ENCODE measurements at regions not wholly inside any gene's neighbourhood (a gene's known extent, or its start where the extent isn't known, plus 50 kb on each side); places are given as distances from the start of the nearest gene placed in this dataset.

DNA sequence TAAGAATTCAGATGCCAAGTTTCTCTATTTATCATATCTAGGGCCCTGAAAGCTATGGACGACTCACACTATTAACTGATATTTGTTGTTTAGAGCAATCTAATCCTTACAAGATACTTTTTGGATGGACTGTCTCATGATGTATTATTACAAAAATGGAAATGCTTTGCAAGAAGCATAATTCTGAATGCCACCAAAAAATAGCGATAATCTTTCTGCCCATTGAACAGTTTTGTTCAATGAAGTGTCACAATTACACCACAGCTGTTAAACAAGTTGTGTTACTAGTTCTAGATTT lies 460.4 kb upstream of the JARID2 start:
- no peaks in the 10 kb centered on the region for H3K27me3 ChIP-seq (ENCODE audit: insufficient read depth, low read length)
- no peaks in the 10 kb centered on the region for H3K36me3 ChIP-seq (ENCODE audit: control insufficient read depth in 1 of 2, insufficient read depth in 2 of 2, low read length in 2 of 2)
- H3K4me3 ChIP-seq (replicated peaks in 1 of 2; ENCODE audit: low read depth in 1 of 2, low read length in 2 of 2), result no peak overlapping the region
- no peaks in the 10 kb centered on the region; the same call in 1 of the 2 replicates for H3K9me2 ChIP-seq (ENCODE audit: insufficient read depth)
- ChIA-PET CTCF (no interaction called here), POLR2A (no interaction called here), RAD21 (ENCODE audit: low non-redundant PET in 1 of 2, low total read pairs in 2 of 2, uncharacterized antibody in 2 of 2, unreplicated experiment in 2 of 2) (no interaction called here)
- no peak for TF ChIP-seq EGR1 (IDR thresholded peaks at IDR 0.05; ENCODE audit: low read depth)
- TF ChIP-seq ATF3 (IDR thresholded peaks at IDR 0.05), result no peak
- TF ChIP-seq SIN3A (IDR thresholded peaks at IDR 0.05; ENCODE audit: low read depth), result no peak
- TF ChIP-seq, protein P1, sequence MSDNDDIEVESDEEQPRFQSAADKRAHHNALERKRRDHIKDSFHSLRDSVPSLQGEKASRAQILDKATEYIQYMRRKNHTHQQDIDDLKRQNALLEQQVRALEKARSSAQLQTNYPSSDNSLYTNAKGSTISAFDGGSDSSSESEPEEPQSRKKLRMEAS (IDR thresholded peaks at IDR 0.05), result no peak
- no peak for TF ChIP-seq POLR2AphosphoS5 (IDR thresholded peaks at IDR 0.05; ENCODE audit: low read depth, low read length)
- H3K9ac ChIP-seq (ENCODE audit: low read length), result no peak overlapping the region
- H3K4me1 ChIP-seq (ENCODE audit: control insufficient read depth in 1 of 2, insufficient read depth in 2 of 2, low read length in 2 of 2), result no peaks in the 10 kb centered on the region
- H4K20me1 ChIP-seq (ENCODE audit: insufficient read depth), result no peaks in the 10 kb centered on the region
- DNase-seq (ENCODE audit: low read depth, low spot score) (no peak), ATAC-seq (no peak)
- no peak overlapping the region for H3K27ac ChIP-seq (ENCODE audit: low read depth, low read length)
- no peak overlapping the region for H2AFZ ChIP-seq (ENCODE audit: low read depth, low read length, poor library complexity, severe bottlenecking)
- no peak overlapping the region for H3K4me2 ChIP-seq (ENCODE audit: low read length)
- intact Hi-C loops (cut with micrococcal nuclease), result no loop called here
- BruUV-seq (replicated peaks), result no TSS peak
- no peaks in the 10 kb centered on the region for H3K9me3 ChIP-seq (ENCODE audit: control insufficient read depth in 1 of 2, insufficient read depth in 1 of 2, low read depth in 1 of 2, low read length in 2 of 2)
- H3K79me2 ChIP-seq (ENCODE audit: insufficient read depth, low read length), result no peaks in the 10 kb centered on the region

GRCh38 chr6:14786008-14786407 lies 459.9 kb upstream of the JARID2 start:
- Histone ChIP-seq H3K79me2 (ENCODE audit: insufficient read depth, low read length) (no peaks in the 10 kb centered on the region), H3K9me3 (ENCODE audit: control insufficient read depth in 1 of 2, insufficient read depth in 1 of 2, low read depth in 1 of 2, low read length in 2 of 2) (no peaks in the 10 kb centered on the region), H3K36me3 (ENCODE audit: control insufficient read depth in 1 of 2, insufficient read depth in 2 of 2, low read length in 2 of 2) (no peaks in the 10 kb centered on the region), H3K4me3 (replicated peaks in 1 of 2; ENCODE audit: low read depth in 1 of 2, low read length in 2 of 2) (no peak overlapping the region), H2AFZ (ENCODE audit: low read depth, low read length, poor library complexity, severe bottlenecking) (no peak overlapping the region), H3K4me2 (ENCODE audit: low read length) (no peak overlapping the region), H3K27ac (ENCODE audit: low read depth, low read length) (no peak overlapping the region), H3K27me3 (ENCODE audit: insufficient read depth, low read length) (no peaks in the 10 kb centered on the region), H3K4me1 (ENCODE audit: control insufficient read depth in 1 of 2, insufficient read depth in 2 of 2, low read length in 2 of 2) (no peaks in the 10 kb centered on the region), H3K9me2 (ENCODE audit: insufficient read depth) (no peaks in the 10 kb centered on the region), H3K9ac (ENCODE audit: low read length) (no peak overlapping the region), H4K20me1 (ENCODE audit: insufficient read depth) (no peaks in the 10 kb centered on the region)
- ChIA-PET CTCF (no interaction called here), POLR2A (no interaction called here), RAD21 (ENCODE audit: low non-redundant PET in 1 of 2, low total read pairs in 2 of 2, uncharacterized antibody in 2 of 2, unreplicated experiment in 2 of 2) (no interaction called here)
- no peak for ATAC-seq
- intact Hi-C loops (cut with micrococcal nuclease), result no loop called here
- no TSS peak for BruUV-seq (replicated peaks)
- no peak for DNase-seq (ENCODE audit: low read depth, low spot score)
- TF ChIP-seq TCF7L2 (IDR thresholded peaks at IDR 0.05; ENCODE audit: borderline replicate concordance, extremely low read depth, insufficient read depth, insufficient read length) (no peak), CBX3 (IDR thresholded peaks at IDR 0.05; ENCODE audit: low read depth) (no peak), ZFX (IDR thresholded peaks at IDR 0.05) (no peak), POLR2A (IDR thresholded peaks at IDR 0.05; ENCODE audit: borderline replicate concordance, extremely low read depth, insufficient read depth, insufficient read length) (no peak), ATF3 (IDR thresholded peaks at IDR 0.05) (no peak), ELF1 (IDR thresholded peaks at IDR 0.05; ENCODE audit: borderline replicate concordance, low read depth) (no peak), REST (IDR thresholded peaks at IDR 0.05; ENCODE audit: low read depth) (no peak), SP1 (IDR thresholded peaks at IDR 0.05; ENCODE audit: low read depth) (no peak), SRF (IDR thresholded peaks at IDR 0.05; ENCODE audit: low read depth) (no peak), FOSL1 (IDR thresholded peaks at IDR 0.05; ENCODE audit: low read depth) (no peak), POLR2AphosphoS5 (IDR thresholded peaks at IDR 0.05; ENCODE audit: low read depth, low read length) (no peak), SIN3A (IDR thresholded peaks at IDR 0.05; ENCODE audit: low read depth) (no peak), ZNF274 (IDR thresholded peaks at IDR 0.05; ENCODE audit: low read depth, low read length) (no peak), YY1 (IDR thresholded peaks at IDR 0.05; ENCODE audit: extremely low read depth, insufficient replicate concordance, low read depth, low read length) (no peak), EZH2 (IDR thresholded peaks at IDR 0.05) (no peak)
- TF ChIP-seq, protein P1 (IDR thresholded peaks at IDR 0.05), result no peak

All from HCT116 (cell line).